ENCODE measurements at regions not wholly inside any gene's neighbourhood (a gene's known extent, or its start where the extent isn't known, plus 50 kb on each side); places are given as distances from the start of the nearest gene placed in this dataset.

GRCh38 chr12:98185606-98186005 is 329.8 kb upstream of the TMPO start:
- Mint-ChIP-seq H3K27ac (ENCODE audit: unreplicated experiment) (no peak overlapping the region), H3K4me1 (ENCODE audit: low read depth, unreplicated experiment) (no peaks in the 10 kb centered on the region), H3K9me3 (ENCODE audit: unreplicated experiment) (no peaks in the 10 kb centered on the region), H3K36me3 (ENCODE audit: unreplicated experiment) (no peaks in the 10 kb centered on the region), H3K27me3 (ENCODE audit: unreplicated experiment) (peaks cover 3% of the 10 kb centered on the region), H3K4me3 (ENCODE audit: unreplicated experiment) (no peak overlapping the region)
- no peak for DNase-seq
- no peak for TF ChIP-seq CTCF (IDR thresholded peaks at IDR 0.05; ENCODE audit: partially characterized antibody, unreplicated experiment)

- H3K27me3 Mint-ChIP-seq (ENCODE audit: unreplicated experiment): peaks cover 3% of the 10 kb centered on the region
- no peaks in the 10 kb centered on the region for H3K36me3 Mint-ChIP-seq (ENCODE audit: unreplicated experiment)
- H3K4me1 Mint-ChIP-seq (ENCODE audit: low read depth, unreplicated experiment): no peaks in the 10 kb centered on the region
- no peak for TF ChIP-seq CTCF (IDR thresholded peaks at IDR 0.05; ENCODE audit: partially characterized antibody, unreplicated experiment)
- H3K4me3 Mint-ChIP-seq (ENCODE audit: unreplicated experiment): no peak overlapping the region
- no peak overlapping the region for H3K27ac Mint-ChIP-seq (ENCODE audit: unreplicated experiment)
- no peak for DNase-seq
- H3K9me3 Mint-ChIP-seq (ENCODE audit: unreplicated experiment): no peaks in the 10 kb centered on the region
These were observed 326.7 kb upstream of the TMPO start for GRCh38 chr12:98188650-98189077.

- H3K27me3 Mint-ChIP-seq (ENCODE audit: unreplicated experiment): no peaks in the 10 kb centered on the region
- no peak for TF ChIP-seq CTCF (IDR thresholded peaks at IDR 0.05; ENCODE audit: partially characterized antibody, unreplicated experiment)
- H3K36me3 Mint-ChIP-seq (ENCODE audit: unreplicated experiment): no peaks in the 10 kb centered on the region
- H3K4me3 Mint-ChIP-seq (ENCODE audit: unreplicated experiment): no peak overlapping the region
- H3K4me1 Mint-ChIP-seq (ENCODE audit: low read depth, unreplicated experiment): peaks cover 2% of the 10 kb centered on the region
- no peak overlapping the region for H3K27ac Mint-ChIP-seq (ENCODE audit: unreplicated experiment)
- no peak for DNase-seq
- no peaks in the 10 kb centered on the region for H3K9me3 Mint-ChIP-seq (ENCODE audit: unreplicated experiment)
These were observed 320.8 kb upstream of the TMPO start for GRCh38 chr12:98194591-98194990.

- H3K27ac Mint-ChIP-seq (ENCODE audit: unreplicated experiment): no peak overlapping the region
- DNase-seq: no peak
These were observed 317.0 kb upstream of the TMPO start for GRCh38 chr12:98198261-98198982.

More at GRCh38 chr12:98198261-98198982, 317.0 kb upstream of the TMPO start:
- Mint-ChIP-seq H3K9me3 (ENCODE audit: unreplicated experiment) (no peaks in the 10 kb centered on the region), H3K4me3 (ENCODE audit: unreplicated experiment) (no peak overlapping the region), H3K27me3 (ENCODE audit: unreplicated experiment) (no peaks in the 10 kb centered on the region), H3K36me3 (ENCODE audit: unreplicated experiment) (no peaks in the 10 kb centered on the region), H3K4me1 (ENCODE audit: low read depth, unreplicated experiment) (peaks cover 2% of the 10 kb centered on the region)
- TF ChIP-seq CTCF (IDR thresholded peaks at IDR 0.05; ENCODE audit: partially characterized antibody, unreplicated experiment): no peak

All from glutamatergic neuron (in vitro differentiated cells).